Activated CD4-positive, alpha-beta T cell treated with anti-CD3 and anti-CD28 coated beads, Interleukin-2, amount 10 ng/mL, durations not matched to agents 24 days and 14 days (primary cell): ENCODE measurements at regions not wholly inside any gene's neighbourhood (a gene's known extent, or its start where the extent isn't known, plus 50 kb on each side); places are given as distances from the start of the nearest gene placed in this dataset.
"Not testable (repeated sequence)": the region's sequence is repeated elsewhere in the genome, so short reads cannot be mapped to it uniquely, and the experiment has no call there.

Experiments used
- DNase-seq: peaks from one replicate; pipeline ENCODE4 v3.0.0; 2022
- H3K27ac Mint-ChIP-seq: one replicate; pipeline ENCODE4 v1.8.0; 2022; ENCODE audit warnings: mild to moderate bottlenecking, mixed read lengths
- H3K27me3 Mint-ChIP-seq: one replicate; pipeline ENCODE4 v1.8.0; 2022; ENCODE audit warnings: mixed read lengths
- H3K36me3 Mint-ChIP-seq: one replicate; pipeline ENCODE4 v1.8.0; 2022; ENCODE audit warnings: low read depth, mild to moderate bottlenecking, mixed read lengths
- H3K4me1 Mint-ChIP-seq: one replicate; pipeline ENCODE4 v1.8.0; 2021; ENCODE audit warnings: mixed read lengths
- H3K4me3 Mint-ChIP-seq: one replicate; pipeline ENCODE4 v1.8.0; 2022; ENCODE audit warnings: mild to moderate bottlenecking, moderate library complexity, mixed read lengths
- H3K9me3 Mint-ChIP-seq: one replicate; pipeline ENCODE4 v1.8.0; 2021; ENCODE audit warnings: mixed read lengths
- intact Hi-C: fragments of 100-400 bp; cut with micrococcal nuclease; formaldehyde crosslinking; loops from one replicate; pipeline ENCODE4 v1.15.1; 2023

DNA sequence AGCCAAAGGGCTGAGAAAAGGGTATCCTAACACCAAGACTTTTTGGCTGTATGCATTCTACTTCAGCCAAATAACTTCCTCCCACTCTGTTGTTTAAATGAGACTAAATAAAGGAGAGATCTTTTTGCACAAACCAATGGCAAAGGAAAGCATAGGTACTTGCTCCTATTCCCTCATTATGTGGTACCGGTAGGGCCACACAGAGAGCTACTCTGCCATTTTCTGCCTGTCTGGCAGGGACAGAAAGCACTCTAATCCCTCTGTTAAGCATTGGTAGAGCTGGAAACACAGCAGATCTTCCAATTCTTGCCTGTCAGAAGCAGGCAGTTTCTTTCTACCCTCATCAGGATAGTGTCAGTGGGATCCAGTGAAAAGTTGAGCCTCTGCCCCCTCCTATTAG is 918.3 kb upstream of the TMEFF2 start:
- H3K36me3 Mint-ChIP-seq, result no peaks in the 10 kb centered on the region

DNA sequence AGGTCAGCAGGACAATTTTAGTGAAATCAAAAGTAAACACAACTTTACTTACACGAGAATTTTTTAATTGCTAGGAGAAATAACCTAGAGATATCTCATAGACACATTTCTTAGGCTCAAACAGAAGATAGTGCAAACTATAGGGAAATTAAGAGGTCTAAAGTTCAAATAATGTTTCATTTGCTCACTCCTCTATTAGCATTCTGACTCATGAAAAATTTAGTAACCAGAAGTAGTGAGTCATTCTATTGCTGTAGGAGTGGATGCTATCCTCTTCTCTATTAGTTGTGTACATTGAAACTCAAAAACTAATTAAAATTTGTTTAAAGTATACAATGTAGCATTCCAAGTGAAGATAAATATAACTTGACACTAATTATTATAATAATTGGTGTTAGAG is 908.3 kb upstream of the TMEFF2 start:
- no peak for DNase-seq
- Mint-ChIP-seq H3K27me3 (no peaks in the 10 kb centered on the region), H3K4me3 (no peak overlapping the region), H3K9me3 (no peaks in the 10 kb centered on the region), H3K4me1 (no peaks in the 10 kb centered on the region), H3K27ac (no peak overlapping the region), H3K36me3 (no peaks in the 10 kb centered on the region)
- intact Hi-C loops, result no loop called here

More for the DNA sequence above, 918.3 kb upstream of the TMEFF2 start:
- no peak overlapping the region for H3K27ac Mint-ChIP-seq
- no peak overlapping the region for H3K4me3 Mint-ChIP-seq
- H3K9me3 Mint-ChIP-seq, result no peaks in the 10 kb centered on the region
- DNase-seq, result no peak
- no peaks in the 10 kb centered on the region for H3K4me1 Mint-ChIP-seq
- intact Hi-C loops, result no loop called here
- no peaks in the 10 kb centered on the region for H3K27me3 Mint-ChIP-seq

DNA sequence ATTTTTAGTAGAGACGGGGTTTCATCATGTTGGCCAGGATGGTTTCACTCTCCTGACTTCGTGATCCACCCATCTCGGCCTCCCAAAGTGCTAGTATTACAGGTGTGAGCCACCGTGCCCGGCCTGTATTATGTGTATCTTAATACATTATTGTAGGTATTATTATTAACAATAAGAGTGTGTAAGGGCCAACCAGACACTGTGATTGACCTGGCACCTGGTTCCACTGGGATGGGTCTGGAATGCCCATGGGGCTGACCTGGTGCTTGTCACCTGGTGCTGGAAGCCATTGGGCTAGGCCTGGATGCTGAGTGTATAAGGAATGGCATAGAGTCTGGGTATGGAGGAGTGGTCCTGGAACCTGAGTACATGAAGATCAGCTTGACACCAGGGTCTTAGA is 906.9 kb upstream of the TMEFF2 start:
- Mint-ChIP-seq H3K27ac (no peak overlapping the region), H3K4me1 (no peaks in the 10 kb centered on the region), H3K36me3 (no peaks in the 10 kb centered on the region), H3K4me3 (no peak overlapping the region), H3K9me3 (no peaks in the 10 kb centered on the region), H3K27me3 (no peaks in the 10 kb centered on the region)
- no peak for DNase-seq
- intact Hi-C loops, result no loop called here

DNA sequence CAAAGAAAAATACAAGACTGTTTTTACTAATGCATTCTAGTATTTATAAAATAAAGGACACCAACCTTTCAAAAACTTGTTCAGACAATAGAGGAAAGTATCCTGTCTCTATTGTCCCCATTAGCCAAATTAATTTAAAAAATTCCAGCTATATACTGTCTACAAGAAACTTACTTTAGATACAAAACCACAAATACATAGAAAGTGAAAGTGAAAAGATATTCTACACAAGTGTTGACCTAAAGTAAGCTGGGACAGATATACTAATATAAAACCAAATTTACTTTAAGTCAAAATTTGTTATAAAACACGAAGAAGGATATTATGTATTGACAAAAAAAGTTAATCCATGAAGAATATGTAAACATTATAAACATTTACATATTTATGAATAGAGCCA is 893.3 kb upstream of the TMEFF2 start:
- no peak overlapping the region for H3K27ac Mint-ChIP-seq
- DNase-seq, result no peak
- no peaks in the 10 kb centered on the region for H3K36me3 Mint-ChIP-seq
- intact Hi-C loops, result no loop called here
- no peaks in the 10 kb centered on the region for H3K27me3 Mint-ChIP-seq
- H3K4me3 Mint-ChIP-seq, result no peak overlapping the region
- H3K9me3 Mint-ChIP-seq, result no peaks in the 10 kb centered on the region
- no peaks in the 10 kb centered on the region for H3K4me1 Mint-ChIP-seq

DNA sequence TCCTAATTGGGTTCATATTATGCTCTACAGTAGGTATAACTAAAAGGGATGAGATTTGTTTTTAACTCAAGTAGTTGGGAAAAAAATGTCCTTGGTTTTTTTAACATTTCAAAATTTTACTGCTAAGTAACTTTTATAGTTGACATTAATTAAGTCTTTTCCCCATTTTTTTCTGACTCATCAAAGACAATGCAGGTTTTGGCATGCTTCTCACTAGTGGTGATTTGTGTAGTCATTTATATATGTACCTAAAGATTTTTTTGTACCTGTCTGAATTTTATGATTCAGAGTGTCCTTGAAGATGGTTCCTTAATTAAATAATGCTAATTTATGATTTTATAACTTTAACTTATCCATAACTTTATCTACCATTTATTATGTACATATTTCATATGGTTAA is 882.3 kb upstream of the TMEFF2 start:
- H3K27ac Mint-ChIP-seq, result no peak overlapping the region
- no peaks in the 10 kb centered on the region for H3K4me1 Mint-ChIP-seq
- intact Hi-C loops, result no loop called here
- H3K36me3 Mint-ChIP-seq, result no peaks in the 10 kb centered on the region
- DNase-seq, result no peak
- H3K9me3 Mint-ChIP-seq, result no peaks in the 10 kb centered on the region
- no peaks in the 10 kb centered on the region for H3K27me3 Mint-ChIP-seq
- no peak overlapping the region for H3K4me3 Mint-ChIP-seq

DNA sequence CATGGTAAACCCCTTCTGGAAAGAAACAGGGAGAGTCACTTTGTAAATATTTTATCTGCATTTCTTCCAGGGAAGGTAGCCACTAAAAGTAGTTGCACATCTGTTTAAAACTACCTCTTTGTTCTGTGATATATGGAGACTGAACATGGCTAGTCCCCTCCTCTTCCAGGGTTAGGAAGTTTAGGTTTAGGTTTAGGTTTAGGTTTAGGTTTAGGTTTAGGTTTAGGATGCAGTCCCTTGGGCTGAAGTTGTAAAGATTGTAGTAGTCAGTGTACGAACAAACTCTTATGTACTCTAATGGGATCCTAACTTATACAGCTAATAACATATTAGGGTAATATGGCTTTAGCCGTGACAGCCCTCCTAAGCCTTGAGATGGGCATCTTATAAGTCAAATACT is 880.2 kb upstream of the TMEFF2 start:
- Mint-ChIP-seq H3K27ac (no peak overlapping the region), H3K9me3 (no peaks in the 10 kb centered on the region), H3K4me1 (no peaks in the 10 kb centered on the region), H3K4me3 (no peak overlapping the region), H3K27me3 (no peaks in the 10 kb centered on the region), H3K36me3 (no peaks in the 10 kb centered on the region)
- no peak for DNase-seq
- intact Hi-C loops, result no loop called here

DNA sequence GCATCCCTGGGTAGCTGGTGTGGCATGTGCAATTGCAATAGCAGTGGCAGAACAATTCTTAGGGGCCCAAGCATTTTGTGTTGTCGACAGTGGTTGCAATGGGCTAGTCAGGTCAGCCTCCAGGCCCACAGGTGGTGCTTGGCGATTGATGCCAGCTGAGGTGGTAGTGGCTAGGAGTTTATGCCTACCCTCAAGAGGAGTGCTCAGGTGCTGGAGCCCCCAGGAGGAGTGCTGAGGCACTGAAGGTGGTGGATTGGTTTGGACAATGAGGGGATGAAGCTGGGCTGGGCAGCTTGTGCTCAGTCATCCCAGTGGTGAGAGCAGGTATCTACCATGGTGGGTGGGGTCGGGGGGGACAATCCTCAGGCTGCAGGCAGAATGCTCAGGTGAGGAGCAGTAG is 877.9 kb upstream of the TMEFF2 start:
- H3K27ac Mint-ChIP-seq, result no peak overlapping the region
- H3K4me1 Mint-ChIP-seq, result no peaks in the 10 kb centered on the region
- no peaks in the 10 kb centered on the region for H3K9me3 Mint-ChIP-seq
- intact Hi-C loops, result no loop called here
- H3K4me3 Mint-ChIP-seq, result no peak overlapping the region
- no peaks in the 10 kb centered on the region for H3K36me3 Mint-ChIP-seq
- no peaks in the 10 kb centered on the region for H3K27me3 Mint-ChIP-seq
- DNase-seq, result no peak

DNA sequence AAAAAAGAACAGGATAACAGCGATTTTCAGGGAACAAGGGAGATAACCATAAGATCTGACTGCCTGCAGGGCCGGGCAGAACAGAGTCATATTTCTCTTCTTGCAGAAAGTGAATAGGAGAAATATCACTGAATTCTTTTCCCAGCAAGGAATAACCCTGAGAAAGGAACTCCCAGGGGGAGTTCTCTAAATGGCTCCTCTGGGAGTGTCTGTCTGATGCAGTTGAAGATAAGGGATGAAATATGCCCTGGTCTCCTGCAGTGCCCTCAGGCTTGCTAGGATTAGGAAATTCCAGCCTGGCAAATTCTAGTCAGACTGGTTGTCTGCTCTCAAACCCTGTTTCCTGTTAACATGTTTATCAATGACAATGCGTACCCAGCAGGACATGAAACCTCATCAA is 830.8 kb upstream of the TMEFF2 start:
- H3K4me1 Mint-ChIP-seq, H3K4me3 Mint-ChIP-seq, H3K27me3 Mint-ChIP-seq, H3K9me3 Mint-ChIP-seq, intact Hi-C loops, H3K27ac Mint-ChIP-seq, DNase-seq, H3K36me3 Mint-ChIP-seq: not testable (repeated sequence)

DNA sequence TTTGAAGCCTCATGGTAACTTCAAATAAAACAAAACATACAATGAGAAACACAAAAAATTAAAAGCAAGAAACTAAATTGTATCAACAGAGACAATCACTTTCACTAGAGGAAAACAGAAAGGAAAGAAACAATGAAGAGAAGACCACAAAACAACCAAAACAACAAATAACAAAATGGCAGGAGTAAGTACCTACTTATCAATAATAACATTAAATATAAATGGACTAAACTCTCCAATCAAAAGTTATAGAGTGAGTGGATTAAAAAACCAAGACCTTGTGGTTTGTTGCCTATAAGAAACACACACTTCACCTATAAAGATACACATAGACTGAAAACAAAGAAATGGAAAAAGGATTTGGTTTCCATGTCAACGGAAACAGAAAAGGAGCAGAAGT is 830.1 kb upstream of the TMEFF2 start:
- no peaks in the 10 kb centered on the region for H3K4me1 Mint-ChIP-seq
- intact Hi-C loops, result no loop called here
- no peak for DNase-seq
- H3K36me3 Mint-ChIP-seq, result no peaks in the 10 kb centered on the region
- no peak overlapping the region for H3K4me3 Mint-ChIP-seq
- no peaks in the 10 kb centered on the region for H3K9me3 Mint-ChIP-seq
- no peak overlapping the region for H3K27ac Mint-ChIP-seq
- no peaks in the 10 kb centered on the region for H3K27me3 Mint-ChIP-seq

DNA sequence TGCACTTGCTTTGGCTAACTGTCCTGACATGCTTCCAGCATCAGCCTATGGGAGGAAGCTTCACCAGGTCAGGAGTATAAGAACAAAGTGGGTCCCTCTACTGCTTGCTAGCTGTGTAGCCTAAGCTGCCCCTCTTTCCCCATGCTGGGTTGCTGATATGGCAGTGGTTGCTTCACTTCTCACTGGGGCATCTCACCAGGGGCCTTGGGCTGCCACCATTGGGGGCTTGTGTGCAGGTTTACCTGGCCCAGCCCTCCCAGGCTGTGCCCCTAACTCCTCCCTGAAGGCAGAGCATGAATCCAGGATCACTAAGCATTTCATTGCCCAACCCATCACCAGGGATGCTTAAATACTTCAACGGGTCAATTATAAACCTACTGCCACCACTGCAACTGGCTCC is 817.1 kb upstream of the TMEFF2 start:
- Mint-ChIP-seq H3K27ac (no peak overlapping the region), H3K4me1 (no peaks in the 10 kb centered on the region), H3K36me3 (no peaks in the 10 kb centered on the region), H3K27me3 (no peaks in the 10 kb centered on the region), H3K9me3 (no peaks in the 10 kb centered on the region), H3K4me3 (no peak overlapping the region)
- intact Hi-C loops, result no loop called here
- no peak for DNase-seq

DNA sequence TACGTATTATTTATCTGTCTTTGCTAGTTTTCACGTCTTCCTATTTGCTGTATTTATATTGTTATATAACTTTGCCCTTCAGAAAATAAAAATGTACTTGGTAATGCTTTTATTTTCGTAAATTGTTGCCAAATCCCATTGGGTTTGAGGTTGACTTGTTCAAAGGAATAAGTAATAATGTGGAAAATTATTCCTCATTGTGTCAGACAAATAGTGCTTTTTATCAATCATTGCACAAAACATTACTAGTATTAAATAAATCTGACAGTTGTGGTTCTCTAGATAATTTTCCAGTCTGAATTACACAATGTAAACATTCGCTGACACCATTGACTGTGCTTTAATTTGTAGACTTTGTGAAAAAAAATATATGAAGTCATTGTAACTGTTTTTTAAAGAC is 798.3 kb upstream of the TMEFF2 start:
- Mint-ChIP-seq H3K4me1 (no peaks in the 10 kb centered on the region), H3K9me3 (no peaks in the 10 kb centered on the region), H3K27ac (no peak overlapping the region), H3K4me3 (no peak overlapping the region), H3K36me3 (no peaks in the 10 kb centered on the region), H3K27me3 (no peaks in the 10 kb centered on the region)
- intact Hi-C loops, result no loop called here
- DNase-seq, result no peak

DNA sequence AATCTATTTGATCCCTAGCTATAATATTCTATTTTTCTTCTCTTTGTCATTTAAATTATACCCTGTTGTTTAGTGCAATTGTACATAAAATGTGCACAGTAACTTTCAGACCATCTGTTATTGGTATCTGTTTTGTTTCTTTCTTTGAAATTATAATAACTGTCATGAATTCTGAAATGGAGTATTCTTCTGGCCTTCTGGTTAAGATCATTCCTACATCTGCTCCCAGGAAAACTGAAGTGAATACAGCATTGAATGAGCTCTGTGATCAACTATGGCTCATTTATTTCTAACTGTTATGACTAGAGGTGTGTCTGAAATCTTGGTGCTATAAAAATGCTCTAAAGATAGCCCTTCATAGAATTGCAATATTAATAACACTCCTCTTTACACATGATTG is 788.4 kb upstream of the TMEFF2 start:
- Mint-ChIP-seq H3K4me3 (no peak overlapping the region), H3K36me3 (no peaks in the 10 kb centered on the region), H3K9me3 (no peaks in the 10 kb centered on the region), H3K27me3 (no peaks in the 10 kb centered on the region), H3K4me1 (no peaks in the 10 kb centered on the region), H3K27ac (no peak overlapping the region)
- intact Hi-C loops, result no loop called here
- no peak for DNase-seq

DNA sequence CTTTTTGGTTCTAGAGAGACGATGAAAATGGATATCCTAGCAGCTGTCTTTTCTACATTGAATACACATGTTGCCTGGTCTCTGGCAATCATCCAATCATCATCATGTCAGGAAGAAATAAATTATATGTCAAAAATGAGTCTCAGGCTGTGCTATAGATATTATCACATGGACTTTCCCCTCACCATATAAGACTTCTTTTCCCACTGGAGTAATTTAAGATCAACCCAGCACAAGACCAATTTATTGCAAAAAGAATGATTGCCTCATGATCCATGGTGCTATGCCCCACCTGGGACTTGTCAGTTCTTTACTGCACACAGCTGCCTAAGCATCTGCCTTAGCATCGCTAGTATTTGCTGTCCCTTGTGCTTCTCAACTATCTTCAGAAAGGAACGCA is 783.7 kb upstream of the TMEFF2 start:
- Mint-ChIP-seq H3K27me3 (no peaks in the 10 kb centered on the region), H3K36me3 (no peaks in the 10 kb centered on the region), H3K9me3 (no peaks in the 10 kb centered on the region), H3K4me1 (no peaks in the 10 kb centered on the region), H3K4me3 (no peak overlapping the region), H3K27ac (no peak overlapping the region)
- intact Hi-C loops, result no loop called here
- DNase-seq, result no peak

DNA sequence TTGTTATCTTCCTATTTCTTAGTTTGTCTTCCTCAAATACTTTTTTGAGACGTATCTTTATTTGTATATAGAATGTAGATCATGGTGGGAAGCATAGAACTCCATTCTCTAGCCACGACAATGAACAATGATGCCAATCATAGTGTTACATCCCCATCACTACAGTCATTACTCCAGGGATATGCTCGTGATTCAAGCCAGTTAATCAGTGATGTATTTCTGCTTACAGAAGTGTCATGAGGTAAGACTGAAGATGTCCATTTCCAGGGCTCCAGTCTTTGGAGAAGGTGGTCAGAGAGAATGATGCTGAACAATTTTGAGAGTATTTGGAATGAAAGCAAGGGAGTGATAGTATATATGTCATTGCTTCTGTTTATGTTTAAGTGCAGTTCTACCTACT is 777.2 kb upstream of the TMEFF2 start:
- DNase-seq, result no peak
- H3K27me3 Mint-ChIP-seq, result no peaks in the 10 kb centered on the region
- H3K9me3 Mint-ChIP-seq, result no peaks in the 10 kb centered on the region
- H3K4me1 Mint-ChIP-seq, result no peaks in the 10 kb centered on the region
- H3K36me3 Mint-ChIP-seq, result no peaks in the 10 kb centered on the region
- no peak overlapping the region for H3K4me3 Mint-ChIP-seq
- H3K27ac Mint-ChIP-seq, result no peak overlapping the region
- intact Hi-C loops, result no loop called here

DNA sequence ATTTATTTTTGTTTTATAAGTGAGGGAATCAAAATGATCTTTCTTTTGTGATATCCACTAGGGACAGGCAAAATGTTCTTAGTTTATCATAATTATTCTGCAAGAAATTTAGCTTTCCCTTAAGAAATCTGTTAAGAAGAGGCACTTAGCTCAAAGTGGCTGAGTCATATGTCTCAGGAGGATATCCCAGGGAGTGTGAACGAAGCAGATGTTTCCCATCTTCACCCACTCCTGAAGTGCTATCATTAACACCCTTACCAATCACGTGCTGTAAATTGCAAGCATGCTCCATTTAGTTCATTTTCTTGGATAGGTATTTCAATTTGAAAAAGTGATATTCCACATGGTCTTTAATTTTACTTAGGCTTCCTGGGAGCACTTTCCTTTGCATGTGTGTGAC is 774.3 kb upstream of the TMEFF2 start:
- Mint-ChIP-seq H3K4me3 (no peak overlapping the region), H3K27ac (no peak overlapping the region)
- intact Hi-C loops, result no loop called here

DNA sequence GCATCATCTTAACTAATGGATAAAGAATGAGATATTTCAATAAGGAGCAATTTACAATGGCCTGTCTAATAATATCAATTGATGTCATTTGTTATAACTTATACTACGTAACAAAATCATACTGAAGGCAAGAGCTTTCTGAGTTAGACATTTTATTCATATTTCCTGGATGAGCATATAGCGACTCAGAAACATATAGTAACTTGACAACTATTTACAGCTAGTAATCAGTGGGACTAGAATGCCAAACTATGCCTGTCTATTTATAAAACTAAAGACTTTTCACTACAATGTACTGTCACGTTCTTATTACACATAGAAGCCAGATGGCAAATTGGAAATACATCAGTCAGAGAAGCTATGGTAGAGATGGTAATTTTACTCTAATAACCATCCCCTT is 766.2 kb upstream of the TMEFF2 start:
- H3K4me1 Mint-ChIP-seq, result no peaks in the 10 kb centered on the region
- H3K36me3 Mint-ChIP-seq, result no peaks in the 10 kb centered on the region
- intact Hi-C loops, result no loop called here
- H3K27me3 Mint-ChIP-seq, result no peaks in the 10 kb centered on the region
- no peak for DNase-seq
- H3K27ac Mint-ChIP-seq, result no peak overlapping the region
- no peak overlapping the region for H3K4me3 Mint-ChIP-seq
- no peaks in the 10 kb centered on the region for H3K9me3 Mint-ChIP-seq

More for the DNA sequence above, 774.3 kb upstream of the TMEFF2 start:
- Mint-ChIP-seq H3K4me1 (no peaks in the 10 kb centered on the region), H3K27me3 (no peaks in the 10 kb centered on the region), H3K36me3 (no peaks in the 10 kb centered on the region), H3K9me3 (no peaks in the 10 kb centered on the region)
- no peak for DNase-seq
